Skin of body (tissue), 1 donor: ENCODE measurements at regions not wholly inside any gene's neighbourhood (a gene's known extent, or its start where the extent isn't known, plus 50 kb on each side); places are given as distances from the start of the nearest gene placed in this dataset.
"Not testable (repeated sequence)": the region's sequence is repeated elsewhere in the genome, so short reads cannot be mapped to it uniquely, and the experiment has no call there.

Experiments used
- DNase-seq: peaks from one replicate; lab custom pipeline; 2025; lab: John Stamatoyannopoulos, UW

DNA sequence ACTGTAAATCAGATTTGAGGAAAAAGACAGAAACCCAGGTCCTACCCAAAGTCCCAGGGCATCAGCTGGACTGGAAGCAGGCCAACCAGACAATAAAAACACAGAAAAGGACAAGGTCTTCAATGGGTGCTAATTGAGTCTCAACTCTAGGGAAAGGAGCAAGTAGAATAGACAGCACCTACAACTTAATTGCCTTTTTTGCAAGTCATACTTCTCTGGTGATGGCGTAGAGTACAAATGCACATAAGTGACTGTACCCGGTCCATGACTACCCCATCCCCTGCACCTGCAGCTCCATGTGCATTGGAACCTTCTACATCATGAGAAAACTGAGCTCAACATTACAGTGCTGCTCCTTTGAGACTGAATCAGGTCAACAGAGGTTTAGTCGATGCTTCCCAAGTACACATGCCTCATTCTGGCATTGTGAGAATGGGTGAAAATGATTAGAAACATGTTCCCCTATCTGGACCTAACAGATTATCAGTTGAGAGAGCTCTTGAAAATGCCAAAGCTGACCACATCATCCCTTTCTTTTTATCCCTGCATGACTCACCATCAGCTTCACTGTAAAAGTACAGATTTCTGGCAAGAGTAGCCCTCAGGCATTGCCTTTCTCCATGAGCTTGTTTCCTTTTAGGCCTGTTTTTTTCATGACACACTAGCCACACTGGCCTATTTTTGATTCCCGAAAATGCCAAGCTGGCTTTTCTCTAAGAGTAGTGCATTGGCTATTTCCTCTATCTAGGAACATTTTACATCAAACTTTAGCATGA lies 298.3 kb downstream of the HS3ST1 start:
- DNase-seq, result no peak

DNA sequence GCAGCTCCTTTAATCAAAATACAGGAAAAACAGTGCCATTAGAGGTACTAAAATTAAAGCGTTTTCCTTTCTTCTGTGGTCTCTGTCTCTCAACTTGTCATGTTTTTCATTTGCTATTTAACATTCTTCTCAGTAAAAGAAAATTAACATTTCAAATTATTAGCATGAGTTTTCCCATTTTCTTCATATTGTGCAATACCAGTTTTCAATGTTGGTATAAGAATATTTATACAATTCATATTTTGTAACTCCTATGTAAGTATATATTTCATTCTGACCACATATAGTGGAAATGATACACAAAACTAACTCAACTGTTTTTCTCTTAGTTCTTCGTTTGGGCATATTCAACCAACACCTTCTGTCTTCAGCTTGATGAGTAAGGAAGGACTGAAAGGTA lies 308.3 kb downstream of the HS3ST1 start:
- DNase-seq, result no peak

DNA sequence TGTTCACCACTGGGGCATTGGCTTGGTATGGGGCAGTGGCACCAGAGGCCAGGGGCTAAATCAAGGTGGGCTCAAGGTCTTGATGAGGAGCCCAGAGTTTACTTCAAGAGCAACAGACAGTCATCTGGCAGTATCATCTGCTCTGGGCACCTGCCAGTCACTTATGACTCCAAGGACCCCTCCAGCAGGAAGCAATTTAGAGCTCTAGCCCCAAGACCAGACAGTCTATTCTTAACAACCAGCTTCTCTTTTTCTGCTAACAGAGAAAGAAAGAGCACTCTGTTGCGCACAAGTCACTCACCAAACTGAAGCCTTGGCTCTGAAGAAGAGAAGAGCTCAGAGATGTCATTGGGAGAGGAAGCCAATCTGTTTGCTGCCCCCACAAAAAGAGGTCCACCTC lies 309.2 kb downstream of the HS3ST1 start:
- DNase-seq, result no peak

DNA sequence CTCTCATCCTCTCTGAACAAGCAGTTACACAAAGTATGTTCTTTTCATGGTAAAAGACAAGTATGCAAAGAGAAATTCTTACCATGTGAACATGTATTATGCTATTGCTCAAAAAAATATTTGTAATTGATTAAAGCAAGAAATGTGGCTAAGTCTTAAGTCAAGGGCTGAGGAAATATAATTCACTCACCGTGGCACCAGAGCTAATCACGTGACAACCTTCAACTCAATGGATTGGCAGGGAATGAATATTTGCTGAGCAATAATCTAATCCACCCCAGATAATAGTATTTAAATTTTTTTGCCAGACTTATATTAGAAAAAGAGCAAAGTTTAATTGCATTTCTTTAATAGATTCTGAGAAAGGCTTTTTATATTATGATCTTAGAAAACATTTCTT lies 310.2 kb downstream of the HS3ST1 start:
- no peak for DNase-seq

DNA sequence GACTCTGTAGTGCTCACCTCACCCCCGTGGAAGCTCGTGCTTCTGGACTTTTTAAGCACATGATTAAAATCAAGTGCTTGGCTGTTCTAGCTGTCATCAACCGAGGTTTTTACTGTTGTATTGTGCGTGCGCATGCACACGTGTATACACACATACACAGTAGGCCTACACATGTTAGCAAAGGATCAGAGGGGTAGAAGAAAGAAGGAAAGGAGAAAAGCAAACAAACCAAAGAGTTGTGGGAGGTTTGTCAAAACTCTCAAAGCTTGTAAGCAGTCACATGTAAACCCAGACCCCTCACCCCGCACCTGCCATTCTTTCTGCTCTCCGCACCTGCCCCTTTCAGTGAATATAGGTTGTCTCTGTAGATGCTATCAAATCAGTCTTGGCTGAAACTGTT lies 311.8 kb downstream of the HS3ST1 start:
- no peak for DNase-seq

DNA sequence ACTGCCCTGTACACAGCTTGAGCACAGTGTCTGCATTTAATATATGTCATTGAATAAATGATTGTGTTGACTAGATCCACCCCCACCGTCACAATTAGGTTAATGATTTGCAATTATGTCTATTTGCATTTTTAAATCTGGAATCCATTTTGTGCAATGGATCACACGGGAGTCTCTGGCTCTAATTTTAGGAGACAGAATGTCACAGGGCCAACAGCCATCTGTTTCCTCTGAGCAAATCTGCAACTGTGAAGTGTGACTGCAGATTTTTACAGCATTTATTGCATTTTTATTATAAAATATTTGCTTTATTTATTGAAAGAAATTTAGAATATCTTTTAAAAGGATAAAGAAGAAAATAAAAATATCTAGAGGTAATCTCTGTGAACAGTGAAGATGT lies 316.8 kb downstream of the HS3ST1 start:
- peak; percentile 22 for DNase-seq

DNA sequence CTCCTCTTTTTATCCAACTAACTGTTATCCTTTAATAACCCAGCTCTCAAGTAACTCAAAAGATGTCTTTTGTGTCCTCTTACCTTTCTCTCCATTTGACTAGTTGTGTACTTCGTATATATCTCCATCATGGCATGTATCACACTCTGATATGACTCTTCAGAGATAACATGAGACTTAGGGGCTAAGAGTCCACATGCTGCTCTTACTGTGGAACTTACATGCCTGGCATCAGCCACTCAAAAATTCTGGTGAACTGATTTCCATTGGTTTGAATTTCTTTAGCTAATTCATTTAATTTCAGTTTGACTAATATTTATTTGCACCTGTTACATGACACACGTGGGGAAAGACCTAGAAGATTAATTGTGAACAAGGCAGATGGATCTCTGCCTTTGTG lies 317.3 kb downstream of the HS3ST1 start:
- DNase-seq, result no peak

DNA sequence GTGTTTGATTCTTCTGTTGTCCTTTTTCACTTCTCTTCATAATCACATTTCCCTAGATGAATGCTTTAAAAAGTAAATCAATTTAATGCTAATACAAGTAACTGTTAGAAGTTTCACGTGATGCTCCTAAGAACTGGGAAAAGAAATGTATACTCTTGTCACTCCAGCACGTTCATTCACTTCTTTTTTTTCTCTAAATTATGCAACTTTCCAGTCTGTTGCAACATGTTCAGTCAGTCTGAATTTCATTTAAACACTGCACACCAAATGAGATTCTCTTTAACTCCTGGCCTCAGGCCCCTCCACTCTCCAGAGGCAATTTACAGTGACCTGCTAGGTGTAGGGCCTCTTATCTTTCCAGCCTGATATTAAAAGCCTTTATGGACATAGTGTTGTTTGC lies 321.9 kb downstream of the HS3ST1 start:
- no peak for DNase-seq

DNA sequence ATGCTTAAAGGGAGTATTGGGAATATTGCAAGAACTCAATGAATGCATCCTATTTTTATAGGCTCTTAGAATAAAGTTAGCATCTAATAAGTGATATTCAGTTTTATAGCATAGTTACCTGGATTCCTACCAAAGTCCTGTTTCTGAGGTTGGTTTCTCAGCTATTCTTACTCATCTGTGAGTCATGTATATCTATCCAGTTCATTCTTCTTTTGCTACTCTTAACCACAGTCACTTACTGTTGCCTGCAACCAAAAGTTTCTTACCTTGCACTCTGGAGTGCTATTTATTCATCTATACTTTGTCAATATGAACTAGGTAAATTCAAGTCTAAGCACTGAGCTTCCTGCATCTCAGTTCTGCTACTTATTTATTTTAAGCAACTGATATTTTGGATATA lies 322.5 kb downstream of the HS3ST1 start:
- DNase-seq, result no peak

DNA sequence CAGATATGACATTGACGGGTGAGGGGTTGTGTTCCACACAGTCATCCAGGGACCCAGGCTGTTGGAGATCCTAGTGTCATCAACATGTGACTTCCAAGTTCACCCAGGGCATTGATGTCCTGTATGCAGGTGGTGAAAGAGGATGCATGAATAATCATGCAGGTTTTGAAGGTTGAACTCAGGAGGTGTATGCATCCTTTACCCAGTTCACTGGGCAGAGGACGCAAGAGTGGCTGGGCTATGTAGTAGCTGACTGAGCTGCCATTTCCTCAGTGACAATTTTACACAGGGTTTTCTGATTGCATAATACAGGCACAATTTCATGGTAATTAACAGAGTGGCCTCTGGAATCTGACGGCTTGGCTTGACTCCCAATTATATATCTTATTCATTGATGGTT lies 323.0 kb downstream of the HS3ST1 start:
- no peak for DNase-seq

DNA sequence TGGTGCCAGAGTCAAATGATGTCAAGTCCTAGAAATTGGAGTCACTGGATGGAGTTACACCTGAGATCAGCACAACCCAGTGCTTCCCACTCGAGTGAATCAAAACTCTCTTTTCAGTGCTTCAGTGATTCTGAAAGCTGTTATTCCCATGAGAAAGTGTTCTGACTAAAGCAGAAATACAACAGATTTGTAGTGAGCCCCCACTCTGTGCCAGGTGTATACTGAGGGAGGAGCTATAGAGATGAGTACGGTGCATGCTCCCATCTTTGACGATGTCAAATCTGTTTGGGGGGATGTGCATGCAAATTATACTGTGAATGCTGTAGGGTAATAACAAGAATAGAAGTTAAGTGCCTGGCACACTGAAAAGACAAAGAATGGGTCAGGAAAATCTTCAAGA lies 330.2 kb downstream of the HS3ST1 start:
- no peak for DNase-seq

DNA sequence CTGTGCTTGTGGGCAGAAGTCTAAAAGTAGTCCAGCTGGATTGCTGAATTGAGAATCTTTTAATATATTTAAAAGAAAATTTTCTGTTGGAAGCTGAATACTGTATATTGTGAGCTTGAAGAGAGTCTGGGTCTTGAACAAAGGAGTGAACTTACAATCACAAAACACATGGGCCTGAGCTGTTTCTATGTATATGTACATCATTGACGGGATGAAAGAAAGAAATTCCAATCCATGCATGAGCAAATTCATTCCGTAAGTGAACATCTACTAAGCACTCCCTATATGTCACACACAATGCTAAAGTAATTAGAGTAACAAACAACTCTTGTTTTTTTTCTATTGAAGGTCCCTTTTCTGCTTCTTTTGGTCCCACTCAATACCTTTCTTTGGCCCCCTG lies 331.0 kb downstream of the HS3ST1 start:
- no peak for DNase-seq

DNA sequence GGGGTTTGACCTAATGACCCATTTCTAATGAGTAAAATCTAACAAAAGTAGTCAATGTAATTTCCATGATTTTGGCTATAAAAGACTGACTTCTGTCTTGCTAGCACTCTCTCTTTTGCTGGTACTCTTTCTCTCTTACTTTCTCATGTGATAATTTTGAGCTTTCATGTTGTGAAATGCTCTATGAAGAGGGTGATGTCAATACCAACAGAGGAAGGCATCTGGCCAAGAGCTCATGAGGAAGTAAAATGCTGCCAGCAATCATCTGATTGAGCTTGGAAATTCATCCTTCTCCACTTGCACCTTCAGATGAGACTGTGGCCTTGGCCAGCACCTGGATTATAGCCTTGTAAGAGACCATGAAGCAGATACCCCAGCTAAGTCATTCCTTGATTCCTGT lies 347.7 kb downstream of the HS3ST1 start:
- DNase-seq, result no peak

DNA sequence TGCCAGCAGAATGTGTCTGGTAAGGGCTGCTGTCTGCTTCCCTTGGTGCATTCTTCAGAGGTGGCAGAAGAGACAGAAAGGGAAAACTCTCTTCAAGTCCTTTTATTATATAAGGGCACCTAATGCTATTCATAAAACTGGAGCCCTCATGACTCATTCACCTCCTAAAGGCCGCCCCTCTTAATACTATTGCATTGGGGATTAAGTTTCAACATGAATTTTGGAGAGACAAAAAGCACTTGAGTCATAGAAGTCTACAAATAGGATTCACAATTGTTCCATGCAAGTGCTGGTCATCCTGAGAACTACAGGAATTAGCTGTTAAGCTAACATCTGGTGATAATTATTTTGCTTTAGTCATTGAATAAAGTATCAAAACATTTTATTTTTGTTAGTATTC lies 349.5 kb downstream of the HS3ST1 start:
- no peak for DNase-seq

DNA sequence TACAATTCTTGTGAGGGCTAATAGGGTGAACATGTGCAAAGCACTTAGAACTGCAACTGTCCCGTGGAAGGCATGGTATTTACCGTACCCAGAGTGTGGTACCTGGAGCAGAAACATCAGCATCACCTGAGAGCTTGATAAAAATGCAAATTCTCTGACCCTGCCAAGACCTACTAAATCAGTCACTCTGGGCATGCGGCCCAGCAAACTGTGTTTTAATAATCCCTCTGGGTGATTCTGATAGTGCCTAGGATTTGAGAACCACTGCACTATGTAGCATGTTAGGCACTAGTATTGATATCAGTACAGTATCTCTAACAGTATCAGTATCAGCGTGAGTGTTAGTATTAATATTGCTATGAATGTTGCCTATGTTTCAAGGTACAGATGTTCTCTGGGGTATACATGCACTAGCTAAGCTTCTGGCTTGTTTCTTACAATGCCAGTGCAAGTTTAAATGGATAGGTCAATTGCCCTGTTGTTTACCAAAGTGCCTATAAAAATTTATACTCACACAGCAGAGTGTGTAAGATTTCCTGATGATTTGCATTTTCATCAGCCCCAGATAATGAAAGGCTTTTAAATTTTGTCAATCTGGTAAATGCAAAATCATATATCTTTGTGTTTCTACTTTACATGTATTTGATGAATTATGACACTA lies 354.0 kb downstream of the HS3ST1 start:
- no peak for DNase-seq

DNA sequence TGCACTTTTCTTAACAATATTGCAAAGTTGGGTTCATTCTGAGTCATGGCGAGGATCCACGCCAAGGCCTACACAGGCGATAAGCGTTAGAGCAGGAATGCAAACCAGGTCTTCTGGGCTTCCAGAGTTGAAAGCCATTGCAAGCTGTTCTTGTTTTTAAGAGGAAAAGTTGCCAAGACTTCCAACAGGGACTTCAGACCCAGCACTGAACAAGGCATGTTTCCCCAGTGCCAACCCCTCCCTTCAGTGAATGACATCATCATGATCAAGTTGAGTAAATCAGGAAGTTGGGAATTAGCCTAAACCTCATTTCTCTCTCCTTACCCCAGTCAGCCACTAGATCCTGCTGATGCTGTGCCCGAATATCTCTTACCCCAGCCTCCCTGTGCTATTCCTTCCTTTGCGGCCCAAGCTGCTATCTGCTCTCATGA lies 355.1 kb downstream of the HS3ST1 start:
- no peak for DNase-seq

DNA sequence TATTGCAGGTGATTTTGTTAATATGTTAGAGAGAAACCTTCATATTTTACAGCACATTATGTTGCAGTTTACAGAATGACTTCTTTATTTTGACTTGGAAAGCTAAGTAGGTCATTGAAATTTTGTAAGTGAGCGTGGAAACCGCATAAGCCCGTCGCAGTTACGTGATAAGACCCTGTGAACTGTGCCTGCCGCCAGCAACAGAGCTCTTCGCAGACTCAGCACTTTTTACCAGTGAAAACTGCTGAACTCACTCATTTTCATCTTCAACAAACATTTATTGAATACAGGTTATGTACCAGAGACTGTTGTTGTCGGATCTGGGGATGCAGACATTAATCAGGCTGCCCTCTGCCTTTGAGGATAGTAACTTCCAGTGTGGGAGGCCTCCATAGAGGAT lies 355.7 kb downstream of the HS3ST1 start:
- DNase-seq, result no peak

DNA sequence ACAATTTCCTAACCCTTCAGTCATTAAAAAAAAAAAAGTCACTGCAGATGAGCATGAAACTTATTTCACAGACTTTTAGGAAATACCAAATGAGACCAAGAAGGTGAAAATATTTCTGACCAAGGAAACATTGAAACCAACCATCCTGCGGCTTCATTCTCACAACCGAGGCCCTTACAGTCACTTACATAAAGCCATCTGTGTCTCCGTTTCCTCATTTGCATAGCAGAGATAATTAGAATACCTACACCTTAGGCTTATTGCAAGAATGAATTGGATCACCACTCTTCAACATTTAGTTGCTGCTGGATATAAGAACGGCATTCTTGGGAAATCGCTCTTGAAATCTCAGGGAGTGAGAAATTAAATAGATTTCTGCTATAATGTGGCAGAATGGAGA lies 356.2 kb downstream of the HS3ST1 start:
- no peak for DNase-seq

DNA sequence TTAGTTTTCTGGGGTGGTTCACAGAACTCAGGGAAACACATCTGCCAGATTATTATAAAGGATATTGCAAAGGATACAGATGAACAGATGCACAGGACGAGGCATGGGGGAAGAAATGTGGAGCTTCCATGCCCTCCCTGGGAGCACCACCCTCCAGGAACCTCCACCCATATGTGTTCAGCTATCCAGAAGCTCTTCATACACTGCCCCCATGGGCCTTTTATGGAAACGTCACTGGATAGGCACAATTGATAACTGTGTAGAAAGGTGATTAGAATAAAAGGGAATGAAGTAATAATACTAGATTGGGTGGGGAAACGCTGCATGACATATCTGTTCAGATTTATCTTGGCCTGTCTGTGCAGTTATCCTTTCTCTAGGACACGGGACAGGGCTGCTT lies 357.9 kb downstream of the HS3ST1 start:
- no peak for DNase-seq

DNA sequence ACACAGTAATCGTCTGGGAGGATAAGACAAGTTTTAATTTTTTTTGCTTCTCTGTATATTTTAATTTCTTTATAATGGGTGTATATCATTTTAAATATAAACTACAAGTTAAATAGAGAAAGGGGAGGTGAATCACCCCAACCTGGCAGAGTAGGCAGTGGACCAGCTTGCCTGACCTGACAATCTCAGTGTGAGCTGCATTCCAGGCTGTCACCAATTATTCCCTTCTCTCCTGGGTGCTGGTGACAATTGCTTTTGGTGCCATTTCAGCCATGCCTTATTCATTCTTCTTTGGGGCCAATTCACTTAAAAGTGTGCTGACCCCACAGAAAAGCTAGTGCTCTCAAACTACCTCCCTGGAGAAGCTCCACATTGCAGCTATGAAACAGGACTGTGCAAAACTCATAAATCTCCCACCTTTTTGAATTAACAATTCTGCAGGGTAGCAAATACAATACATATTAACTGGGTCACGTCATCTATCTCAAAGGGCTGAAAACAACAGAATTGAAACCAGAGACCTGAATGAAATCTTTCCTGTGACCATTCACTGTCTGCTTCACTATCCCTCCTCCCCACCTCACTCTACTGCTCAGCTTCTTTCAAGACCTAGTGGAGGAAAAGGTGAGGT lies 359.0 kb downstream of the HS3ST1 start:
- no peak for DNase-seq

DNA sequence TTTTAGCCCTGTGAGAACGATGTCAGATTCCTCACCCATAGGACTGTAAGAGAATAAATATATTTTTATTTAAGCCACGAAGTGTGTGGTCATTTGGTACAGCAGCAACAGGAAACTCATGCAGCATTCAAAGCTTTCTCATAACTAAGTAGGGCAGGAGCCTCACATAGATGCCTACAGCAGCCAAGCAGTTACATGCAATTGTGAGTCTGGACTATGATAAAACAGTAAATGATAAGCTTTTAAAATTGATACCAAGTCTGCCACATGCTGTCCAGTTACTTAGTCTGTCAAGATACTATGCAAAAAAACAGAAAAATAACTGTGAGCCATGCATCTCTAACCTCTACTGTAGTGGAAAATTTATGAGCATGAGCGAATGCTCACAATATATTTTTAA lies 359.6 kb downstream of the HS3ST1 start:
- DNase-seq, result no peak

DNA sequence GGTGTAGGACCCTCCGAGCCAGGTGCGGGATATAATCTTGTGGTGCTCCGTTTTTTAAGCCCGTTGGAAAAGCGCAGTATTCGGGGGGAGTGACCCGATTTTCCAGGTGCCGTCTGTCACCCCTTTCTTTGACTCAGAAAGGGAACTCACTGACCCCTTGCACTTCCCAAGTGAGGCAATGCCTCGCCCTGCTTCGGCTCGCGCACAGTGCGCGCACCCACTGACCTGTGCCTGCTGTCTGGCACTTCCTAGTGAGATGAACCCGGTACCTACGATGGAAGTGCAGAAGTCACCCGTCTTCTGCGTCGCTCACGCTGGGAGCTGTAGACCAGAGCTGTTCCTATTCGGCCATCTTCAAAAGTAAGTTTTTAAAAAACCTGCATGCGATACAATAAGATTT lies 362.1 kb downstream of the HS3ST1 start:
- not testable (repeated sequence) for DNase-seq

DNA sequence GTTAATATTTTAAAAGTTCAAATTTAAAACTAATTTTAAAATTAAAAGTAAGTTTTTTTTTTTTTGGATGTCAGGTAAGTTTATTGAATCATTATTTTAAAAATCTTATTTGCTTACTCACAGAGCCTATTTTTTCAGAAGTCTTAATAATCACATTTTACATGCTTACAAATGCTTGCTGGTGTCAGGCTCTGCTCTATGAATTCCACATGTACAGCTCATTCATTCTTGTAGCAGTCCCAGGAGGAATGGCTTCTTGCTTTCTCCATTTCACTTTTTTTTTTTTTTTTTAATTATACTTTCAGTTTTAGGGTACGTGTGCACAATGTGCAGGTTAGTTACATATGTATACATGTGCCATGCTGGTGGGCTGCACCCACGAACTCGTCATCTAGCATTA lies 368.1 kb downstream of the HS3ST1 start:
- not testable (repeated sequence) for DNase-seq
